CD14-positive monocyte (primary cell): ENCODE measurements at regions not wholly inside any gene's neighbourhood (a gene's known extent, or its start where the extent isn't known, plus 50 kb on each side); places are given as distances from the start of the nearest gene placed in this dataset.

ENCODE experiments used
- DNase-seq, 3 donors: peaks; one replicate each; pipeline ENCODE4 v3.0.0-alpha.2; 2011 to 2022
- H2AFZ ChIP-seq: 2 replicates; pipeline ENCODE4 v1.6.0; 2012; ENCODE audit warnings: mild to moderate bottlenecking, low read depth, low read length, inconsistent platforms; ENCODE audit not compliant: insufficient read depth, poor library complexity, severe bottlenecking
- H3K27ac ChIP-seq, 2 donors: 1 replicate in 1 of 2; 2 replicates in 1 of 2; pipeline ENCODE4 v1.5.1; 2012 to 2013; ENCODE audit warnings: low read length in 2 of 2, control low read depth in 1 of 2, inconsistent platforms in 1 of 2, low read depth in 1 of 2, mild to moderate bottlenecking in 1 of 2
- H3K27me3 ChIP-seq, 2 donors: one replicate each; pipeline versions ENCODE4 v1.6.0 to v1.6.1; 2011 to 2013; ENCODE audit warnings: low read length in 2 of 2; ENCODE audit not compliant: control insufficient read depth in 2 of 2, insufficient read depth in 2 of 2
- H3K36me3 ChIP-seq, 2 donors: replicated peaks in 1 of 2; 1 replicate in 1 of 2; 2 replicates in 1 of 2; pipeline versions ENCODE4 v1.5.1 to v1.6.1; 2012 to 2013; ENCODE audit warnings: low read length in 2 of 2, control low read depth in 1 of 2, inconsistent platforms in 1 of 2, mild to moderate bottlenecking in 1 of 2; ENCODE audit not compliant: insufficient read depth in 2 of 2, control insufficient read depth in 1 of 2
- H3K4me1 ChIP-seq, 2 donors: 1 replicate in 1 of 2; 2 replicates in 1 of 2; pipeline versions ENCODE4 v1.5.1 to v1.6.1; 2012 to 2013; ENCODE audit warnings: low read length in 2 of 2, control low read depth in 1 of 2, inconsistent platforms in 1 of 2, mild to moderate bottlenecking in 1 of 2, moderate library complexity in 1 of 2; ENCODE audit not compliant: insufficient read depth in 2 of 2, control insufficient read depth in 1 of 2
- H3K4me2 ChIP-seq: replicated peaks from 2 replicates; pipeline ENCODE3; 2012; ENCODE audit warnings: low read length, moderate library complexity, mild to moderate bottlenecking; ENCODE audit not compliant: poor library complexity, severe bottlenecking; ENCODE audit errors: extremely low read depth
- H3K4me3 ChIP-seq, 3 experiments: fragments of 200-600 bp in 1 of 3; sonication (generic) in 1 of 3; replicated peaks in 1 of 3; 1 replicate in 2 of 3; 2 replicates in 1 of 3; pipeline ENCODE4 v1.5.1; 2011 to 2013; ENCODE audit warnings: low read length in 3 of 3, mild to moderate bottlenecking in 3 of 3, control low read depth in 2 of 3, low read depth in 2 of 3, inconsistent platforms in 1 of 3, moderate library complexity in 1 of 3
- H3K79me2 ChIP-seq: 2 replicates; pipeline ENCODE4 v1.6.0; 2012; ENCODE audit warnings: mild to moderate bottlenecking, control low read depth, inconsistent platforms, low read length, moderate library complexity; ENCODE audit not compliant: insufficient read depth
- H3K9ac ChIP-seq: 2 replicates; pipeline ENCODE4 v1.6.0; 2017; ENCODE audit warnings: low read length, mild to moderate bottlenecking; ENCODE audit not compliant: insufficient read depth, poor library complexity, severe bottlenecking
- H3K9me3 ChIP-seq, 2 donors: replicated peaks in 1 of 2; 1 replicate in 1 of 2; 2 replicates in 1 of 2; pipeline versions ENCODE4 v1.5.1 to v1.6.1; 2012 to 2013; ENCODE audit warnings: low read length in 2 of 2, control low read depth in 1 of 2; ENCODE audit not compliant: control insufficient read depth in 1 of 2, insufficient read depth in 1 of 2
- H4K20me1 ChIP-seq: 2 replicates; pipeline ENCODE4 v1.6.0; 2012; ENCODE audit warnings: mild to moderate bottlenecking, low read length, control low read depth, moderate library complexity; ENCODE audit not compliant: insufficient read depth
- H3K27ac Mint-ChIP-seq, 7 donors: one replicate each; pipeline ENCODE4 v1.8.0; 2020; ENCODE audit warnings: mild to moderate bottlenecking in 7 of 7, mixed read lengths in 7 of 7, moderate library complexity in 6 of 7, inconsistent platforms in 2 of 7
- H3K27me3 Mint-ChIP-seq, 3 donors: one replicate each; pipeline ENCODE4 v1.8.0; 2021 to 2022; ENCODE audit warnings: low read depth in 3 of 3, mild to moderate bottlenecking in 3 of 3, mixed read lengths in 3 of 3, moderate library complexity in 3 of 3, inconsistent platforms in 1 of 3
- H3K36me3 Mint-ChIP-seq, 2 donors: one replicate each; pipeline ENCODE4 v1.8.0; 2020; ENCODE audit warnings: mixed read lengths in 2 of 2, inconsistent platforms in 1 of 2, mild to moderate bottlenecking in 1 of 2
- H3K4me1 Mint-ChIP-seq: one replicate; pipeline ENCODE4 v1.8.0; 2020; ENCODE audit warnings: mild to moderate bottlenecking, mixed read lengths
- H3K4me3 Mint-ChIP-seq, 2 donors: one replicate each; pipeline ENCODE4 v1.8.0; 2020; ENCODE audit warnings: mild to moderate bottlenecking in 2 of 2, mixed read lengths in 2 of 2, moderate library complexity in 1 of 2
- H3K9me3 Mint-ChIP-seq, 7 donors: one replicate each; pipeline ENCODE4 v1.8.0; 2020 to 2022; ENCODE audit warnings: mixed read lengths in 7 of 7, mild to moderate bottlenecking in 6 of 7, moderate library complexity in 6 of 7, inconsistent platforms in 2 of 7
- CTCF ChIP-seq: fragments of 200-600 bp; IDR thresholded peaks from one replicate; pipeline ENCODE4 v1.8.0; 2022; ENCODE audit warnings: antibody characterized with exemption, mild to moderate bottlenecking
- WGBS: methylation state at CpG from one replicate; pipeline ENCODE4 v1.1.5; 2013; ENCODE audit warnings: missing lambda C conversion rate; ENCODE audit not compliant: insufficient coverage; 5-methylcytosine and 5-hydroxymethylcytosine counted together
- intact Hi-C, 2 donors: fragments of 100-400 bp; cut with micrococcal nuclease; formaldehyde crosslinking; loops; one replicate each; pipeline versions ENCODE4 v1.15.0 to v1.15.1; 2023

DNA sequence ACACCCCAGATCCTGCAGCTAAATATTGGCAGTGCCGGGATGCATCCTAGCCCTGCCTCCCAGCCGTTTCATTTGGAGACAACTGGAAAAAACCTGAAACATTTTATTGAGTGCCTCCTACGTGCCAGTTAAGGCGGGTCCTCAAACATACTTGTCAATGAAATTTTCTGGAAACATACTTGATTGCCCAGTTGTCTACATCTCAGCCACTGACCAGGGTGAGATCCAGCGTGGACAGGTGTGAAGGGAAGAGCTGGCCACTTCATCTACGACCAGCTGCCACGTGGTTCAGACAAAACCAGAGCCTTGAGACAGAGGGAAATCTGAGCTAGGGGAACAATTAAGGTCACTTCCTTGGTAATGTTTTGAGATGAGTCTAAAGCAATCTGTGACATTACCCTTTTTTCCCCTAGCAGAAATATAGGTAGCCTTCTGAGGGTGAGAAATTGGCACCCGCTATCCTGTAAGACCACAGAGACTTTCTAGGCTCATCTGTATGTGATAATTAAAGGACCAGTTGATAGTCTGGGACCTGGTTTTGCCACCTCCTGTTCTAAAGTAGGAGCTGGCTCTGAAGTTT, 116.3 kb upstream of the MTHFD1L start:
- intact Hi-C loops = no loop called here
- no peak for DNase-seq
- Histone ChIP-seq H2AFZ (no peak overlapping the region), H3K36me3 (no peaks in the 10 kb centered on the region), H3K4me1 (no peaks in the 10 kb centered on the region), H3K9ac (no peak overlapping the region), H3K27me3 (no peaks in the 10 kb centered on the region), H3K27ac (no peak overlapping the region), H3K4me3 (no peak overlapping the region), H3K79me2 (no peaks in the 10 kb centered on the region), H4K20me1 (no peaks in the 10 kb centered on the region), H3K9me3 (no peaks in the 10 kb centered on the region), H3K4me2 (no peak overlapping the region)
- no peak for TF ChIP-seq CTCF
- H3K4me1 Mint-ChIP-seq = no peaks in the 10 kb centered on the region
- WGBS = 85% methylated on average over 5 of the region's 8 CpGs
- no peak overlapping the region for H3K27ac Mint-ChIP-seq
- no peaks in the 10 kb centered on the region for H3K9me3 Mint-ChIP-seq
- H3K27me3 Mint-ChIP-seq = peaks cover 6 to 10% (median 9%) of the 10 kb centered on the region in 3 donors
- H3K4me3 Mint-ChIP-seq = no peak overlapping the region
- H3K36me3 Mint-ChIP-seq = no peaks in the 10 kb centered on the region

- Mint-ChIP-seq H3K27ac (no peak overlapping the region), H3K36me3 (no peaks in the 10 kb centered on the region), H3K9me3 (no peaks in the 10 kb centered on the region), H3K4me1 (no peaks in the 10 kb centered on the region), H3K27me3 (peaks cover 5 to 11% (median 10%) of the 10 kb centered on the region in 3 donors), H3K4me3 (no peak overlapping the region)
- DNase-seq = no peak
- no peak overlapping the region for H3K9ac ChIP-seq
- no peaks in the 10 kb centered on the region for H4K20me1 ChIP-seq
- no peak overlapping the region for H3K4me3 ChIP-seq
- no peak overlapping the region for H2AFZ ChIP-seq
- no peaks in the 10 kb centered on the region for H3K27me3 ChIP-seq
- no peaks in the 10 kb centered on the region for H3K4me1 ChIP-seq
- H3K79me2 ChIP-seq = no peaks in the 10 kb centered on the region
- intact Hi-C loops = no loop called here
- no peaks in the 10 kb centered on the region for H3K9me3 ChIP-seq
- no peaks in the 10 kb centered on the region for H3K36me3 ChIP-seq
- H3K27ac ChIP-seq = no peak overlapping the region
- H3K4me2 ChIP-seq = no peak overlapping the region
- 86% methylated on average over 1 of the region's 3 CpGs for WGBS
- TF ChIP-seq CTCF = no peak
These were observed 114.2 kb upstream of the MTHFD1L start for GRCh38 chr6:150751296-150751695.
